ENCODE measurements at regions not wholly inside any gene's neighbourhood (a gene's known extent, or its start where the extent isn't known, plus 50 kb on each side); places are given as distances from the start of the nearest gene placed in this dataset.

DNA sequence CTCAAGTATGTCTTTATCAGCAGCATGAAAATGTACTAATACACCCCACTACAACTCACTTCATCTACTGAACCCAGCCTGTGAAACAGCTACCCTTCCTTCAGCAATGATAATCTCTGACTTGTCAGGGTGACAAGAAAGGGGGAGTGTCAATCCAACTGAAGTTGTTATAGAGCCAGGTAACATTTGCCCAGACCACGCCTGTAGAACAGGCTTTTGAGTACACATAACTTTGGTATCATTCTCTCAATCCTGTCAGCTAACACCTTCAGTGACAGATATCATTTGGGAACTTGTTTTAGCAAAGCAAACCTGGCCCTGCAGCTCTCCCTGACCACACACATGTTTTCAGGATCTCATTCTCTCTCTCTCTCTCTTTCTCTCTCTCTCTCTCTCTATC lies 592.2 kb downstream of the SMARCA1 start:
- TF ChIP-seq, protein P1, sequence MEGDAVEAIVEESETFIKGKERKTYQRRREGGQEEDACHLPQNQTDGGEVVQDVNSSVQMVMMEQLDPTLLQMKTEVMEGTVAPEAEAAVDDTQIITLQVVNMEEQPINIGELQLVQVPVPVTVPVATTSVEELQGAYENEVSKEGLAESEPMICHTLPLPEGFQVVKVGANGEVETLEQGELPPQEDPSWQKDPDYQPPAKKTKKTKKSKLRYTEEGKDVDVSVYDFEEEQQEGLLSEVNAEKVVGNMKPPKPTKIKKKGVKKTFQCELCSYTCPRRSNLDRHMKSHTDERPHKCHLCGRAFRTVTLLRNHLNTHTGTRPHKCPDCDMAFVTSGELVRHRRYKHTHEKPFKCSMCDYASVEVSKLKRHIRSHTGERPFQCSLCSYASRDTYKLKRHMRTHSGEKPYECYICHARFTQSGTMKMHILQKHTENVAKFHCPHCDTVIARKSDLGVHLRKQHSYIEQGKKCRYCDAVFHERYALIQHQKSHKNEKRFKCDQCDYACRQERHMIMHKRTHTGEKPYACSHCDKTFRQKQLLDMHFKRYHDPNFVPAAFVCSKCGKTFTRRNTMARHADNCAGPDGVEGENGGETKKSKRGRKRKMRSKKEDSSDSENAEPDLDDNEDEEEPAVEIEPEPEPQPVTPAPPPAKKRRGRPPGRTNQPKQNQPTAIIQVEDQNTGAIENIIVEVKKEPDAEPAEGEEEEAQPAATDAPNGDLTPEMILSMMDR (IDR thresholded peaks at IDR 0.05) = no peak
- TF ChIP-seq POLR2AphosphoS5 (IDR thresholded peaks at IDR 0.05) = no peak
